Renal cortical epithelial cell (primary cell): ENCODE measurements at regions not wholly inside any gene's neighbourhood (a gene's known extent, or its start where the extent isn't known, plus 50 kb on each side); places are given as distances from the start of the nearest gene placed in this dataset.

Experiments
- DNase-seq: peaks from one replicate; pipeline ENCODE4 v3.0.0-alpha.2; 2011; ENCODE audit warnings: low read depth

- DNase-seq, result no peak
Measured at GRCh38 chr2:64196963-64197362, 52.7 kb upstream of the PELI1 start.

- no peak for DNase-seq
Measured at GRCh38 chr2:64201151-64201550, 56.9 kb upstream of the PELI1 start.

- DNase-seq, result peak; percentile 67
Measured at GRCh38 chr2:64202206-64202845, 58.1 kb upstream of the PELI1 start.

GRCh38 chr2:64203131-64203857, 59.1 kb upstream of the PELI1 start:
- DNase-seq, result peak; percentile 53

- peak; percentile 91 for DNase-seq
Measured at GRCh38 chr2:64203858-64204632, 59.8 kb upstream of the PELI1 start.

- peak; percentile 11 for DNase-seq
Measured at GRCh38 chr2:64204703-64205102, 60.5 kb upstream of the PELI1 start.

DNA sequence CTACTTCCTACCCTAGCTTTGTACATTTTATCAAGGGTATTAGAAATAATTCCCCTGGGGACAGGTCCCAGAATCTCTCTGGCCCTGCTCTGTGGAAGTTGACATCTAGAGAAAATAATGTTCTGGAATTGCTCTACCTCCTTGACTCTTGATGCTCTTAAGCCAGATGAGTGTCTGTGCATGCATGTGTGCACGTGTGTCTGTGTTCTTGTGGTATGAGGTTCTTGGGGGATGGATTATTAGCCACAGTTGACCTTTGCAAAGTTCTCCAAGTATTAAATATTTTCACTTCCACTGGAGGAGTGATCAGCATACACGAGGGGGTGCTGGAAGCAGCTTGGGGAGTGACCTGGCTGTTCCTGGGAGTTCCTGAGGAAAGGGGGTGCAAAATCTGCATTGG, 61.2 kb upstream of the PELI1 start:
- no peak for DNase-seq

GRCh38 chr2:64207573-64207972, 63.4 kb upstream of the PELI1 start:
- DNase-seq, result no peak

DNA sequence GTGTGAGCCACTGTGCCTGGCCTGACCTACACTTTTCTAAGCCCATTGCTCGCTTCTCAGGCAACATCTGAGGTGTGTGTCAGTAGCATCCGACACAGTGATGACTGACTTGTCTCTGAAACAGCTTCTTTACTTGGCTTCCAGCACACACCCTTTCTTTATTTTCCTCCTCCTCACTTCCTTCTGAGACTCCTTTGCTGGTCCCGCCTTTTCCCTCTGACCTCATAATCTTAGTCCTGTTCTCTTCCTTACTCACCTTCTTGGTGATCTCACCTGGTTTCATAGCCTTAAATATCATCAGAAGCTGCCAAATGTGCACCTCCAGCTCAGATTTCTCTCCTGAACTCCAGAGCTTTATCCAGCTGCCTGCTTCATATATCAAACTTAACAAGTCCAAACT, 66.6 kb upstream of the PELI1 start:
- no peak for DNase-seq

- no peak for DNase-seq
Measured at GRCh38 chr2:64211276-64211921, 67.2 kb upstream of the PELI1 start.

GRCh38 chr2:64212346-64212745, 68.1 kb upstream of the PELI1 start:
- peak; percentile 88 for DNase-seq

DNA sequence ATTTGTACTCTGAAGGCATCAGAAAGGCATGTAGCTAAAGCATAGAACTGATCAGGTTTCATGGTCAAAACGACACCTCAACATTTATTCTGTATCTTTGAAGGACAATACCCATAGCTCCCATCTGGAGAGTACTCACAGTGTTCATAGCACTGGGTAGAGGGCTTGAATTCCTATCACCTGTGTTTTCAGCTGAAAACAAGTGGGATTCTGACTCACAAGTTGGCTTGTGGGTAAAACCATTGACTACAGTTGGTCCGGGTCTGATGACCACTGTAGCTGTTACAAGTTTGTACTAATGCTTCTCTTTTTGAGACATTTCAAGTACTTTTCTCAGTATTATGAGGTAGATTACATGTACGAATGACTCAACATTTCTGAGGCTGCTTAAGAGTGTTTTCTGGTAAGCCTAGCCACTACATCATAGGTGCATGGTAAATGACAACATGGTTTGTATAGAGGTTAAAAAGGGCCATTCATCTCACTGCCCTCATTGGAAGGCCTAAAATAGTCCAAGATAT, 68.6 kb upstream of the PELI1 start:
- peak; percentile 95 for DNase-seq

DNA sequence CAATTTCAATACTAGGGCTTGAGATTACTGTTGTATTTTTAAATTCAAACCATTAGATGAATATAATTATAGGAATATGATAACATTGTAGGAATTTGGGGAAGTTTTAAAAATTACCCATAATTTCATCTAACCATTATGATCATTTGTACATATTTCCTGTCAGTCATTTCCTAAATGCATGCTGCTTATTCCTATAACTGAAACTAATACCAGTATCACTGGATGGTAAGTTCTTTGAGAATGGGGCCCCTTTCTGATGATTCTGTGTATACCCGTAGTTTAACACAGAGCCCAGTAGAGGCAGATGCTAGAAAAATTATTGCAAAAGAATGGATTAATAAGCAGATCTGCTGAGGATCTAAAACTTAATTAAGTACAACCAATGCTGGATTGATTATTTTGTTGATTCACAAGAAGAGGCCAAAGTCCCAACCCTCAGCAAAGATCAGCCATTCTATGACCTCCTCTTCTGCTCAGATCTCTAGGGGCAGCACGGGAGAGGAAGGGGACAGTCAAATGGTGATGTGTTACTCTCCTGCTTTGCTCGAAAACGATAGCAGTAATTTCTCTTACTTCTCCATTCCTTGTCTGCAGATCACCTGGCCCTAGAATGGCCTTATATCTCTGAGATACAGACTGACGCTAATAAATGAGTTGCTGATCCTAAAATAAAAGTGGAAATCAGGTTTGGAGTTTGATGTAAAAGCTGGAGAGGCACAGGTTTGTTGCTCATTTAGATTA, 69.5 kb upstream of the PELI1 start:
- no peak for DNase-seq

- peak; percentile 42 for DNase-seq
Measured at GRCh38 chr2:64214281-64215115, 70.3 kb upstream of the PELI1 start.

DNA sequence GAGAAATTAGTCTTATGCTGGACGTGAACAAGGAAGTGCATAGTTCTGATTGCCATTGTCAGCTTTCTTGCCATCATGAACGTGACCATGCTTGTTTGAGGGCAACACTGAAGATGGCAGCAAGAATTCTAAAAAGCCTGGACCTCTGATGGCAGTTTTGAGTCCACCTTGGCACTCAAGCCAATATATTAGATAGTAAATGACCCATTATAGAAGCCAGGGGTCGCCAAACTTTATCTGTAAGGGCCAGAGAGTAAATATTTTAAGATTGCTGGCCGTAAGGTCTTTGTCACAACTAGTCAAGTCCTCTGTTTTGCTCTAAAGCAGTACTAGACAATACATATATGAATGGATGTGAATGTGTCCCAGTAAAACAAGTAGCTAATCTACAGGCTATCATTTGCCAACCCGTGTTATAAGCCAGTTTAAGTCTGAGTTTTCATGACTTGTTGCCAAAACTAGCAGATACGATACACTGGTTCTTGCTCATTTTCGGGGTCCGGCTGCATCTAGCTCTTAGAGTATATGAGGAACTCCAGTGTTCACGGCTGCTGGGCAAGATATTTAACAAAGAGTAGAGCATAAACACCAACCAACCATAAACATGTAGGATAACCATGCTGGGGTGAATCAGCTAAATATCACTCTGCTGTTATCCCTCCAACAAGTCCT, 73.1 kb upstream of the PELI1 start:
- no peak for DNase-seq

- no peak for DNase-seq
Measured at GRCh38 chr2:64218137-64218802, 74.0 kb upstream of the PELI1 start.

DNA sequence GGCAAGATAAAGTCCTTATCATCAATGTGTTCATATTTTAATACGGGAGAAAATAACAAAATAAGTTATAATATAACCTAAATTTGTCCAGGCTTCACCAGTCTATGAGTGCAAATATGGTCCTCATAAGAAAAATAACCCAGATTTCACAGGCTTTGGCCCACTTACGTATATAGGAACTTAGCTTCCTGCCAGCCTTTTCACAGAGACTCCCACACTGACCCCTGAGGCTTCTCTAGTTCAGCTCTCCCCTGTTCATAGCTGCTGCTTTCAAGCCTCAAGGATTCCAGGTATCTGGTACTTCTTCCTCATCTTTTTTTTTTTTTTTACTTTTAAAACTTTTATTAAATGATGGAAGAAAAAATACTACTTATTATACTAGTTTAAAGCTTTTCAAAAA, 74.9 kb upstream of the PELI1 start:
- DNase-seq, result no peak

DNA sequence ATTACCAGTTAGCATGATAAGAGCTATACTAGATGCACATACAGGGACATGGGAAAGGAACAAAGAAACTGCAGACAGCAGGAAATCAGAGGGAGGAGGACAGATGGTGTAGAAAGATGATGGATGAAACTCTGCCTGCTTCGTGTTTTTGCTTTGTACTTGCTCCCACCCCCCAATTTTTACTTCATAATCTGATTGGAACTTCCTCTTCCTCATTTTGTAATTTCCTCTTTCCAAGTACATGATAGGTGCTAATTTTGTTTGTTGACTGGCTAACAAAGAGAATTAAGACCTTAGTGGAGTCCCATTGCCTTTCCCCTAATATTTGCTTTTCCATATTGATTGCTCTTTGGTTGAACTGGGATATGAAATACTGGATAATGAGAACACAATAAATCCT, 76.0 kb upstream of the PELI1 start:
- DNase-seq, result no peak

DNA sequence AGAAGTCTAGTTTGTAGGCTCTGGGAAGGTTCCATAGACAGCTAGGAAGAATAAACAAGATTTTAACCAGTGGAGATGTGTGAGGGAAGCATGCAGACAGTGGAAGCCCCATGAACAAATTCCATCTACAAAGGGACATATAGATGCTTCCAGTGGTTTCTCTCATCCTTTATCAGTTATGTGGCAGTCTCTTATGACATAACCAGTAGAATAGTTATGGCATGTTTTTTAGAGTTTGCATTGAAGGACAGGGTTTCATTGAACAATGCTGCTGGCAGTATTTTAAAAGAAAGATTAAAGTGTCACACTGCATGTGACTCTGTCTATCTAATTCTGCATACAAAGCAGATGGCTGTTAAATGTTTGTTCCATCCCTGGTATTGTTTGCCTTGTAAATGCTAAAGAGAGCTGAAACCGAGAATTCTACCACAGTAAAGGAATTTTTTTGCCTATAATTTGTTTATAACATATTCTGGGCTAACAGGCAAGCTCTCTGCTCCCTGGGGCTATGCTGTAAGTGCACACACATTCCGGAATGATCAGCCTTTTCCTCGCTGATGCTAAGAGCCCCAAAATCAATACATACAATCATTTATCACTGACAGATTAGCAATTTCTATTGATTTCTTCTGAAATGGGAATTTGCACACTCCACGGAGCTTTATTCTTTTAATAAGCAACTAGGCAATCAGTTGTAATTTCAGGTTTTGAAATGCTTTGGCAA, 76.8 kb upstream of the PELI1 start:
- DNase-seq, result no peak
